ENCODE measurements at regions not wholly inside any gene's neighbourhood (a gene's known extent, or its start where the extent isn't known, plus 50 kb on each side); places are given as distances from the start of the nearest gene placed in this dataset.

DNA sequence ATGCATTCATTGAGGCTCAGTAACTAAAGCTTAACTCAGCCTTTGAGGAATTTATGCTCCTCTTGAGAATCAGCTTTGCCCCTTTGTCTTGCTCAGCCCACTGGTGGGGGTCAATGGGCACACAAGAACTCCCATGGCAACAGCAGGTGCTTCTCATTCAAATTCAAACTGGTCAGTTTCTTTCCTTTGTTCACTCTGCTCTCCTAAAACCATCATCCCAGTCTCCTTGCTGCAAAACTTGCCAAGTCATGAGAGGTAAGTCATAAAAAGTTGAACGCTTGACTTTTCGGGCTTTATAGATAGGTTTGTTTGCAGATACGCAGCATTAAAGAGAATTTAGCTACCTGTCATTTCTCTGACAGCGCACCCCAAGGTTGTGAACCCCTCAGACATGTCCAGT, 146.8 kb downstream of the TFAP2A start:
- H3K4me3 ChIP-seq: no peak overlapping the region
- H3K36me3 ChIP-seq: no peaks in the 10 kb centered on the region
- ATAC-seq: no peak
- no peaks in the 10 kb centered on the region for H3K4me1 ChIP-seq
- no peaks in the 10 kb centered on the region for H3K27me3 ChIP-seq
- no peak for DNase-seq
- in situ Hi-C loops (cut with MboI; ENCODE audit: low sequenced_read_pairs in 4 of 4): no loop called here
- TF ChIP-seq, protein P1, sequence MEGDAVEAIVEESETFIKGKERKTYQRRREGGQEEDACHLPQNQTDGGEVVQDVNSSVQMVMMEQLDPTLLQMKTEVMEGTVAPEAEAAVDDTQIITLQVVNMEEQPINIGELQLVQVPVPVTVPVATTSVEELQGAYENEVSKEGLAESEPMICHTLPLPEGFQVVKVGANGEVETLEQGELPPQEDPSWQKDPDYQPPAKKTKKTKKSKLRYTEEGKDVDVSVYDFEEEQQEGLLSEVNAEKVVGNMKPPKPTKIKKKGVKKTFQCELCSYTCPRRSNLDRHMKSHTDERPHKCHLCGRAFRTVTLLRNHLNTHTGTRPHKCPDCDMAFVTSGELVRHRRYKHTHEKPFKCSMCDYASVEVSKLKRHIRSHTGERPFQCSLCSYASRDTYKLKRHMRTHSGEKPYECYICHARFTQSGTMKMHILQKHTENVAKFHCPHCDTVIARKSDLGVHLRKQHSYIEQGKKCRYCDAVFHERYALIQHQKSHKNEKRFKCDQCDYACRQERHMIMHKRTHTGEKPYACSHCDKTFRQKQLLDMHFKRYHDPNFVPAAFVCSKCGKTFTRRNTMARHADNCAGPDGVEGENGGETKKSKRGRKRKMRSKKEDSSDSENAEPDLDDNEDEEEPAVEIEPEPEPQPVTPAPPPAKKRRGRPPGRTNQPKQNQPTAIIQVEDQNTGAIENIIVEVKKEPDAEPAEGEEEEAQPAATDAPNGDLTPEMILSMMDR (IDR thresholded peaks at IDR 0.05 in 4 of 5, conservative IDR thresholded peaks at IDR 0.05 in 1 of 5): no peak
- no peak for TF ChIP-seq POLR2A (IDR thresholded peaks at IDR 0.05)
- intact Hi-C loops (cut with DNase I; ENCODE audit: low total_unique reads): no loop called here
- no peak overlapping the region for H3K27ac ChIP-seq
- H3K9me3 ChIP-seq: no peaks in the 10 kb centered on the region

DNA sequence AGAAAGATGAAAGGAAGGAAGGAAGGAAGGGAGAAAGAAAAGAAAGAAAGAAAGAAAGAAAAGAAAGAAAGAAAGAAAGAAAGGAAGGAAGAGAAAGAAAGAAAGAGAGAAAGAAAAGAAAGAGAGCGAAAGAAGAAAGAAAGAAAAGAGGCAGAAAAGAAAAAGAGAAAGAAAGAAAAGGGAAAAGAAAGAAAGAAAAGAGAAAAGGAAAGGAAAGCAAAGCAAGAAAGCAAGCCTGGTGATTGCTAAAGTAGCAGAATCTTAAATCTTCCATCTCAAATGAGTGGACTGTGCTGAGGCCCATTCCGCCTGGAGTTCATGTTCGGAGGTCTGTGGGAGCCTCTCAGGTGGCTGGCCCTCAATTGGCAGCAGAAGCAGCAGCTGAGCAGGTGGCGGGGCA, 148.4 kb downstream of the TFAP2A start:
- H3K4me1 ChIP-seq: no peaks in the 10 kb centered on the region
- no peak overlapping the region for H3K27ac ChIP-seq
- ATAC-seq: no peak
- H3K36me3 ChIP-seq: no peaks in the 10 kb centered on the region
- intact Hi-C loops (cut with DNase I; ENCODE audit: low total_unique reads): no loop called here
- H3K9me3 ChIP-seq: no peaks in the 10 kb centered on the region
- TF ChIP-seq POLR2A (IDR thresholded peaks at IDR 0.05): no peak
- TF ChIP-seq, protein P1 (IDR thresholded peaks at IDR 0.05 in 4 of 5, conservative IDR thresholded peaks at IDR 0.05 in 1 of 5): no peak
- no peak overlapping the region for H3K4me3 ChIP-seq
- no peak for DNase-seq
- no peaks in the 10 kb centered on the region for H3K27me3 ChIP-seq
- in situ Hi-C loops (cut with MboI; ENCODE audit: low sequenced_read_pairs in 4 of 4): no loop called here

DNA sequence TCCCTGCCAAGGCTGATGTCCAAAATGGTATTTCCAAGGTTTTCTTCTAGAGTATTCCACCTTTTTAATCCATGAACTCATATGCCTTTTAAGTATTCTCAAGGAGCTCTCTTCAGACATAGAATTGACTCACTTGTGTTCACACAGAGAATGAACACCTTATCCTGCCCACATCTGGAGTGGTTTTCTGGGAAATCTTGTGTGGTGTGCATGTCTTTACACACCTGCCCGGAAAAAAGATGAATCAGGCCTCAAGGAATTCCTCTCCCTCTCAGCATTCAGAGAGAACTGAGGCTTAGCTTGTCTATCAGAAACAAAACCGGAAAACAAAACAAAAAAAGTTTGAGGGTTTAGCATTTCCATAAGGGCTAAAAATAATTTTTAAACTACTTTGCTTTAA, 148.8 kb downstream of the TFAP2A start:
- ATAC-seq (no peak), DNase-seq (no peak)
- no peak for TF ChIP-seq POLR2A (IDR thresholded peaks at IDR 0.05)
- TF ChIP-seq, protein P1 (IDR thresholded peaks at IDR 0.05 in 4 of 5, conservative IDR thresholded peaks at IDR 0.05 in 1 of 5): no peak
- Histone ChIP-seq H3K36me3 (no peaks in the 10 kb centered on the region), H3K4me3 (no peak overlapping the region), H3K27ac (no peak overlapping the region), H3K27me3 (no peaks in the 10 kb centered on the region), H3K9me3 (no peaks in the 10 kb centered on the region), H3K4me1 (no peaks in the 10 kb centered on the region)
- in situ Hi-C loops (cut with MboI; ENCODE audit: low sequenced_read_pairs in 4 of 4) (no loop called here), intact Hi-C loops (cut with DNase I; ENCODE audit: low total_unique reads) (no loop called here)

DNA sequence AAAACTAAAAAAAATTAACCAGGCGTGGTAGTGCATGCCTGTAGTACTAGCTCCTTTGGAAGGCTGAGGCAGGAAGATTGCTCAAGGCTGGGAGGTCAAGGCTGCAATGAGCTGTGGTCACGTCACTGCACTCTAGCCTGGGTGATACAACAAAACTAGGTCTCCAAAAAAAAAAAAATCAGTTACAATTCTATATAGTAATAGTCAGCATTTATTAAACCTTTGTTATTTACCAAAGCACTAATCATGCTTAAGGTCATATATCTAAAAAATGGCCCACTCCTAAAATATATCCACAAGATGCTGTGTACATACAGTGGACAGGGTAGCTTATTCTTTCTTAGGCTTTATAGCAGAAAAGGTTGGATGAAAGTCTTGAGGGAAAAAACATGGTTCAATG, 152.4 kb downstream of the TFAP2A start:
- no peak overlapping the region for H3K27ac ChIP-seq
- no peak for DNase-seq
- no peaks in the 10 kb centered on the region for H3K9me3 ChIP-seq
- H3K36me3 ChIP-seq: no peaks in the 10 kb centered on the region
- intact Hi-C loops (cut with DNase I; ENCODE audit: low total_unique reads) (no loop called here), in situ Hi-C loops (cut with MboI; ENCODE audit: low sequenced_read_pairs in 4 of 4) (no loop called here)
- no peaks in the 10 kb centered on the region for H3K27me3 ChIP-seq
- H3K4me1 ChIP-seq: no peaks in the 10 kb centered on the region
- ATAC-seq: no peak
- no peak overlapping the region for H3K4me3 ChIP-seq
- no peak for TF ChIP-seq POLR2A (IDR thresholded peaks at IDR 0.05)
- TF ChIP-seq, protein P1 (IDR thresholded peaks at IDR 0.05 in 4 of 5, conservative IDR thresholded peaks at IDR 0.05 in 1 of 5): no peak

DNA sequence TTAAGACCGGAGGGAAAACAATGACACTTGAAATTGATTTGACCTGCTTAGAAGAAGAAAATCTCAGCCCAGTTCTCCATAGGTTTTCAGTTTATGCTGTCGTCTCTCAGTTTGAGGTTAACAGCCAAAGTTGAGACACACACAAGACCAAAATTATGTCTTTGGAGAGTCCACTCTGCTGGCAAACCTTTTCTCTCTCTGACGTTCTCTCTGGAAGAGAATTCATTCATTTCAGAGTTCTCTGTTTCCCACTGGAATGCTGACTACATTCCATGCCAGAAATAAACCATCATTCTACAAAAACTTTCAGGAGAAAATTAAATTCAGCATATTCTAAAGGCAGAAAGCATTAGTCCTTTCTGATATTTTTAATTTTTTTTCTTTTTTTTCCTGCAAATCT, 155.2 kb downstream of the TFAP2A start:
- H3K27me3 ChIP-seq: no peaks in the 10 kb centered on the region
- intact Hi-C loops (cut with DNase I; ENCODE audit: low total_unique reads) (no loop called here), in situ Hi-C loops (cut with MboI; ENCODE audit: low sequenced_read_pairs in 4 of 4) (no loop called here)
- H3K9me3 ChIP-seq: peaks cover 0 to 6% (median 0%) of the 10 kb centered on the region in 3 donors
- no peak for ATAC-seq
- DNase-seq: no peak
- no peak overlapping the region for H3K27ac ChIP-seq
- TF ChIP-seq, protein P1 (IDR thresholded peaks at IDR 0.05 in 4 of 5, conservative IDR thresholded peaks at IDR 0.05 in 1 of 5): no peak
- no peak for TF ChIP-seq POLR2A (IDR thresholded peaks at IDR 0.05)
- H3K36me3 ChIP-seq: no peaks in the 10 kb centered on the region
- no peaks in the 10 kb centered on the region for H3K4me1 ChIP-seq
- no peak overlapping the region for H3K4me3 ChIP-seq

Measured in gastrocnemius medialis (tissue), 4 donors.